ENCODE measurements at regions not wholly inside any gene's neighbourhood (a gene's known extent, or its start where the extent isn't known, plus 50 kb on each side); places are given as distances from the start of the nearest gene placed in this dataset.

DNA sequence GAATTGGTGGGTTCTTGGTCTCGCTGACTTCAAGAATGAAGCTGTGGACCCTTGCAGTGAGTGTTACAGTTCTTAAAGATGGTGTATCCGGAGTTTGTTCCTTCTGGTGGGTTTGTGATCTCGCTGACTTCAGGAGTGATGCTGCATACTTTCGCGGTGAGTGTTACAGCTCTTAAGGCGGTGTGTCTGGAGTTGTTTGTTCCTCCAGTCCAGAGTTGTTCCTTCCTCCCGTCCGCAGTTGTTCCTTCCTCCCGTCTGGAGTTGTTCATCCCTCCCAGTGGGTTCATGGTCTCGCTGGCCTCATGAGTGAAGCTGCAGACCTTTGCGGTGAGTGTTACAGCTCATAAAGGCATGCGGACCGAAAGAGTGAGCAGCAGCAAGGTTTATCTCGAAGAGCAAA lies 159.6 kb upstream of the ADAMTSL1 start:
- Histone ChIP-seq H3K4me3 (no peak overlapping the region), H3K4me2 (no peak overlapping the region), H3K4me1 (no peaks in the 10 kb centered on the region), H3K27ac (no peak overlapping the region), H3K9me3 (no peaks in the 10 kb centered on the region)
- 45% methylated on average over 14 of the region's 14 CpGs for WGBS (ENCODE audit: missing lambda C conversion rate)
- TF ChIP-seq CEBPB (IDR thresholded peaks at IDR 0.05): no peak
- TF ChIP-seq, protein P1, sequence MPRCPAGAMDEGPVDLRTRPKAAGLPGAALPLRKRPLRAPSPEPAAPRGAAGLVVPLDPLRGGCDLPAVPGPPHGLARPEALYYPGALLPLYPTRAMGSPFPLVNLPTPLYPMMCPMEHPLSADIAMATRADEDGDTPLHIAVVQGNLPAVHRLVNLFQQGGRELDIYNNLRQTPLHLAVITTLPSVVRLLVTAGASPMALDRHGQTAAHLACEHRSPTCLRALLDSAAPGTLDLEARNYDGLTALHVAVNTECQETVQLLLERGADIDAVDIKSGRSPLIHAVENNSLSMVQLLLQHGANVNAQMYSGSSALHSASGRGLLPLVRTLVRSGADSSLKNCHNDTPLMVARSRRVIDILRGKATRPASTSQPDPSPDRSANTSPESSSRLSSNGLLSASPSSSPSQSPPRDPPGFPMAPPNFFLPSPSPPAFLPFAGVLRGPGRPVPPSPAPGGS (IDR thresholded peaks at IDR 0.05): no peak
- no peak for TF ChIP-seq NPAS2 (CRISPR knock-in tag; IDR thresholded peaks at IDR 0.05; ENCODE audit: borderline replicate concordance)
- TF ChIP-seq, protein P2, sequence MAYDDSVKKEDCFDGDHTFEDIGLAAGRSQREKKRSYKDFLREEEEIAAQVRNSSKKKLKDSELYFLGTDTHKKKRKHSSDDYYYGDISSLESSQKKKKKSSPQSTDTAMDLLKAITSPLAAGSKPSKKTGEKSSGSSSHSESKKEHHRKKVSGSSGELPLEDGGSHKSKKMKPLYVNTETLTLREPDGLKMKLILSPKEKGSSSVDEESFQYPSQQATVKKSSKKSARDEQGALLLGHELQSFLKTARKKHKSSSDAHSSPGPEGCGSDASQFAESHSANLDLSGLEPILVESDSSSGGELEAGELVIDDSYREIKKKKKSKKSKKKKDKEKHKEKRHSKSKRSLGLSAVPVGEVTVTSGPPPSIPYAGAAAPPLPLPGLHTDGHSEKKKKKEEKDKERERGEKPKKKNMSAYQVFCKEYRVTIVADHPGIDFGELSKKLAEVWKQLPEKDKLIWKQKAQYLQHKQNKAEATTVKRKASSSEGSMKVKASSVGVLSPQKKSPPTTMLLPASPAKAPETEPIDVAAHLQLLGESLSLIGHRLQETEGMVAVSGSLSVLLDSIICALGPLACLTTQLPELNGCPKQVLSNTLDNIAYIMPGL (CRISPR knock-in tag; IDR thresholded peaks at IDR 0.05; ENCODE audit: borderline replicate concordance): no peak
- no peak for TF ChIP-seq EHF (CRISPR knock-in tag; IDR thresholded peaks at IDR 0.05)
- TF ChIP-seq EP300 (IDR thresholded peaks at IDR 0.05): no peak
- POLR2A ChIA-PET: interaction anchor here (0.6 kb wide), 1 partner anchor 310 kb away, joined by 4 read pairs; no protein-coding TSS in a partner anchor
- FAIRE-seq (no peak), ATAC-seq (no peak), DNase-seq (ENCODE audit: low read depth in 1 of 2, low spot score in 1 of 2) (peak in 1 of 2 experiments; percentile 7)
- CTCF ChIA-PET: interaction anchor here (1.8 kb wide), 1 partner anchor 16 kb away, joined by 3 read pairs; no protein-coding TSS in a partner anchor

GRCh38 chr9:18317896-18318295 lies 156.1 kb upstream of the ADAMTSL1 start:
- no peak overlapping the region for H3K27ac ChIP-seq
- no peak overlapping the region for H3K4me3 ChIP-seq
- H3K4me1 ChIP-seq: no peaks in the 10 kb centered on the region
- no peak for TF ChIP-seq CBX2 (IDR thresholded peaks at IDR 0.05; ENCODE audit: borderline replicate concordance, low read depth)
- no peak for TF ChIP-seq PHF8 (IDR thresholded peaks at IDR 0.05; ENCODE audit: borderline replicate concordance, low read depth)
- TF ChIP-seq HDAC2 (IDR thresholded peaks at IDR 0.05): no peak
- TF ChIP-seq, protein P3, sequence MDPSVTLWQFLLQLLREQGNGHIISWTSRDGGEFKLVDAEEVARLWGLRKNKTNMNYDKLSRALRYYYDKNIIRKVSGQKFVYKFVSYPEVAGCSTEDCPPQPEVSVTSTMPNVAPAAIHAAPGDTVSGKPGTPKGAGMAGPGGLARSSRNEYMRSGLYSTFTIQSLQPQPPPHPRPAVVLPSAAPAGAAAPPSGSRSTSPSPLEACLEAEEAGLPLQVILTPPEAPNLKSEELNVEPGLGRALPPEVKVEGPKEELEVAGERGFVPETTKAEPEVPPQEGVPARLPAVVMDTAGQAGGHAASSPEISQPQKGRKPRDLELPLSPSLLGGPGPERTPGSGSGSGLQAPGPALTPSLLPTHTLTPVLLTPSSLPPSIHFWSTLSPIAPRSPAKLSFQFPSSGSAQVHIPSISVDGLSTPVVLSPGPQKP (IDR thresholded peaks at IDR 0.05; ENCODE audit: low read depth, low read length): no peak
- TF ChIP-seq CHD4 (IDR thresholded peaks at IDR 0.05; ENCODE audit: borderline replicate concordance): no peak
- TF ChIP-seq, protein P2 (CRISPR knock-in tag; IDR thresholded peaks at IDR 0.05; ENCODE audit: borderline replicate concordance): no peak
- ATAC-seq (no peak), DNase-seq (ENCODE audit: low read depth in 1 of 2, low spot score in 1 of 2) (no peak), FAIRE-seq (no peak)
- CTCF ChIA-PET: no interaction called here
- H3K4me2 ChIP-seq: no peak overlapping the region
- no peaks in the 10 kb centered on the region for H3K9me3 ChIP-seq
- POLR2A ChIA-PET: no interaction called here
- WGBS (ENCODE audit: missing lambda C conversion rate): 40% methylated on average over 1 of the region's 1 CpG

DNA sequence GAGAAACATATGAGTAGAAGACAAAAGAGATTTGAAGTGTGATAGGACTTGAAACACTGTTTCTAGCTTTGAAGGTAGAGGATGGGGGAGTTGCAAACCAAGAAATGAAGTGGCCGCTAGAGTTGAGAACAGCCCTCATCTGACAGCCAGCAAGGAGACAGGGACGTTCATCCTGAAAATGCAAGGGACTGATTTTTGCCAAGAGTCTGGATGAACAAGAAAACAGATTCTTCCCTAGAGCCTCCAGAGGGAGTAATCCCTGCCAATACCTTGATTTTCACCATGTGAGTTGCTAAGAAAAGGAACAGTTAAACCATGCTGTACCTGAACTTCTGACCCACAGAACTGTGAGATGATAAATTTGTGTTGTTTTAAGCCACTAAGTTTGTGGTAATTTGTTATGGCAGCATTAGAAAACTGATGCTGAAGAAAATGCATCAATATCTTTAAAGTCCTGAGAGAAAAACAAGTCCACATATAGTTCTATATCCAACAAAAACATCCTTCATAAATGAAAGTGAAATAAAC lies 154.0 kb upstream of the ADAMTSL1 start:
- Histone ChIP-seq H3K4me3 (no peak overlapping the region), H3K27ac (no peak overlapping the region), H3K4me2 (no peak overlapping the region), H3K9me3 (no peaks in the 10 kb centered on the region), H3K4me1 (no peaks in the 10 kb centered on the region)
- ChIA-PET POLR2A (no interaction called here), CTCF (interaction anchor here (0.6 to 2.0 kb wide), 2 partner anchors 123 to 484 kb away, joined by 3 to 7 read pairs; no protein-coding TSS in a partner anchor)
- WGBS (ENCODE audit: missing lambda C conversion rate): 29% methylated on average over 2 of the region's 2 CpGs
- no peak for DNase-seq (ENCODE audit: low read depth in 1 of 2, low spot score in 1 of 2)
- ATAC-seq: no peak
- no peak for FAIRE-seq
- TF ChIP-seq MAZ (IDR thresholded peaks at IDR 0.05; ENCODE audit: borderline replicate concordance, low read depth, low read length) (no peak), TFCP2L1 (CRISPR knock-in tag; IDR thresholded peaks at IDR 0.05) (no peak), NR3C1 (IDR thresholded peaks at IDR 0.05) (no peak), FOSL2 (IDR thresholded peaks at IDR 0.05) (no peak), FOSL2 (CRISPR knock-in tag; IDR thresholded peaks at IDR 0.05) (no peak), POLR2A (IDR thresholded peaks at IDR 0.05; ENCODE audit: low read length) (no peak), BHLHE40 (IDR thresholded peaks at IDR 0.05; ENCODE audit: low read depth, low read length) (no peak), EHMT2 (IDR thresholded peaks at IDR 0.05; ENCODE audit: low read depth) (no peak), ZNF302 (CRISPR knock-in tag; IDR thresholded peaks at IDR 0.05) (no peak), RNF2 (IDR thresholded peaks at IDR 0.05; ENCODE audit: borderline replicate concordance, low read depth) (no peak), CEBPB (IDR thresholded peaks at IDR 0.05) (no peak), EHF (CRISPR knock-in tag; IDR thresholded peaks at IDR 0.05) (no peak), PHF8 (IDR thresholded peaks at IDR 0.05; ENCODE audit: borderline replicate concordance, low read depth) (no peak)
- TF ChIP-seq, protein P3 (IDR thresholded peaks at IDR 0.05; ENCODE audit: low read depth, low read length): no peak
- TF ChIP-seq, protein P1 (IDR thresholded peaks at IDR 0.05): no peak

Measured in A549 (cell line).